Germinal center (tissue), 1 donor: ENCODE measurements at regions not wholly inside any gene's neighbourhood (a gene's known extent, or its start where the extent isn't known, plus 50 kb on each side); places are given as distances from the start of the nearest gene placed in this dataset.

Experiments used
- DNase-seq: peaks from one replicate; pipeline ENCODE4 v3.0.0; 2012; ENCODE audit warnings: mixed read lengths, low spot score

DNA sequence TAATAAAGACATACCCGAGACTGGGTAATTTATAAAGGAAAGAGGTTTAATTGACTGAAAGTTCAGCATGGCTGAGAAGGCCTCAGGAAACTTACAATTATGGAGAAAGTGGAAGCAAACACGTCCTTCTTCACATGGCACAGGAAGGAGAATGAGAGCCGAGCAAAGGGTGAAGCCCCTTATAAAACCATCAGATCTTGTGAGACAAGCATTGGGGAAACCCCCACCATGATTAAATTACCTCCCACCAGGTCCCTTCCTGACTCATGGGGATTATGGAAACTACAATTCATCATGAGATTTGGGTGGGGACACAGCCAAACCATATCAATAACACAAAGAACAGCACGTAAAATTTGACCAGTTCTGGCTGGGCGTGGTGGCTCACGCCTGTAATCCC, 85.6 kb upstream of the ATF7IP start:
- no peak for DNase-seq

- peak; percentile 33 for DNase-seq
Measured at GRCh38 chr12:14280921-14281320, 84.6 kb upstream of the ATF7IP start.

DNA sequence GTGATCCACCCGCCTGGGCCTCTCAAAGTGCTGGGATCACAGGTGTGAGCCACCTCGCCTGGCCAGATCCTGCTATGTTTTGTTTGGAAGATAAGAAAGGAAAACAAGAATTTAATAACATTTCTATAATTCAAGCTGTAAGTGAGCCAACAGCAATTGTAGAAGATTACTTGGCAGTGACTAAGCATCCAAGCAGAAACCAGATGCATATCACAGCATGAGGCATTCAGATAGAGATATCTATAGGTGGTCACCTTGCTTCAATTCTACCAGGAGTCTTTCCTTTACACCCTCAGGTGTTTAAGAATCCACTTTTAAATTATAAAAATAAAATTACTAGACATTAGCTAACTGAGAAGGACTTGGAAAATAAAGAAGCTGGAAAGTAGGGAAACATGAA, 83.9 kb upstream of the ATF7IP start:
- DNase-seq: no peak

- DNase-seq: peak; percentile 49
Measured at GRCh38 chr12:14283489-14284144, 81.9 kb upstream of the ATF7IP start.

DNA sequence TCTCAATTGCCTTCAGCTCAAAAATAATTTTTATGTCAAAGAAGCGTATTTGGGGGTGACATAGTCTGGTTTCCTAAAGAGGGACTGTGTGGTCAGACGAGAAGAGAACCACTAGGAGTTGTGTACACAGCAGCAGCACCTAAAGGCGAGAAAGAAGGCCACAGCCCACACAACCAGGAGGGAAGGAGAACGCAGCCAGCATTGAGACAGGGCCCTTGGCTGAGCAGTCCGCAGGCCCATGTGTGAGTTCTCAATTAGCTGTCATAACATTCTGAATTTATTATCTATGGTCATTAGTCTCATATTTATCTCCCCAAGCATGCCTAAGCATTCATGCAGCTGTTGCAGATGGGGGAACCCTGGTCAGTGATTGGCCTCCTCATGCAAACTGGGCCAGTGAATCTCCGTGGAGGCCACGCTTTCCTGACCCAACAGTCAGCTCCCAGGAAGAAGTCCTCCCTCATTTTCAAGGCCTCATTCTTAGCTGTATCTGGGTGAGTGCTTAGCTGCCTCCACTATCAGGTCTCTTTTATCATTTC, 81.2 kb upstream of the ATF7IP start:
- peak; percentile 42 for DNase-seq

- no peak for DNase-seq
Measured at GRCh38 chr12:14289601-14290000, 75.9 kb upstream of the ATF7IP start.

GRCh38 chr12:14290951-14291350, 74.5 kb upstream of the ATF7IP start:
- no peak for DNase-seq

GRCh38 chr12:14303661-14304155, 61.8 kb upstream of the ATF7IP start:
- no peak for DNase-seq

- DNase-seq: no peak
Measured at GRCh38 chr12:14307004-14307403, 58.5 kb upstream of the ATF7IP start.

DNA sequence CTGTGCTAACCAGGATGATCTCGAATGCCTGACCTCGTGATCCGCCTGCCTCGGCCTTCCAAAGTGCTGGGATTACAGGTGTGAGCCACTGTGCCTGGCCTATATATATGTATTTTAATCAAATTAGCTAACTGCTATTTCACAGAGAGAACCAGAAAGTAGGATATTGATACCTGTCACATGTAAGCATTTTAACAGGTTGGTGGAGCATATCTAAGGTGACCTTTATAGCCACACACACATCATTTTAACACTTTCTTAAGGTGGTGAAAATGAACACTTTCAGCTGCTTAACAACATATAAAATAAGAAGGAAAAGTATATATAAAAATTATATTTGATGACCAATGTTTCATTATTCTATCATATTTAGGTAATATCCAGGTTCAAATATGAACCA, 57.0 kb upstream of the ATF7IP start:
- no peak for DNase-seq

DNA sequence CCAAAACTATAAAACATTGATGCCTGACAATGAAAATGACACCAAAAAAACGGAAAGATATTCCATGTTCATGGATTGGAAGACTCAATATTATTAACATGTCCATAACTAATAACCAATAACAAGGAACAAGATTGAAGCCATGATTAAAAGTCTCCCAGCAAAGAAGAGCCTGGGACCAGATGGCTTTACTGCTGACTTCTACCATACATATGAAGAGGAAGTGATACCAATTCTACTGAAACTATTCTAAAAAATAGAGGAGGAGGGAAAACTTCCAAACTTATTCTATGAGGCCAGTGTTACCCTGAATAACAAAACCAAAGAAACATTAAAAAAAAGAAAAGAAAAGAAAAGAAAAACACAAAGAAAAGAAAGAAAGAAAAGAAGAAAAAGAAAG, 54.6 kb upstream of the ATF7IP start:
- no peak for DNase-seq

DNA sequence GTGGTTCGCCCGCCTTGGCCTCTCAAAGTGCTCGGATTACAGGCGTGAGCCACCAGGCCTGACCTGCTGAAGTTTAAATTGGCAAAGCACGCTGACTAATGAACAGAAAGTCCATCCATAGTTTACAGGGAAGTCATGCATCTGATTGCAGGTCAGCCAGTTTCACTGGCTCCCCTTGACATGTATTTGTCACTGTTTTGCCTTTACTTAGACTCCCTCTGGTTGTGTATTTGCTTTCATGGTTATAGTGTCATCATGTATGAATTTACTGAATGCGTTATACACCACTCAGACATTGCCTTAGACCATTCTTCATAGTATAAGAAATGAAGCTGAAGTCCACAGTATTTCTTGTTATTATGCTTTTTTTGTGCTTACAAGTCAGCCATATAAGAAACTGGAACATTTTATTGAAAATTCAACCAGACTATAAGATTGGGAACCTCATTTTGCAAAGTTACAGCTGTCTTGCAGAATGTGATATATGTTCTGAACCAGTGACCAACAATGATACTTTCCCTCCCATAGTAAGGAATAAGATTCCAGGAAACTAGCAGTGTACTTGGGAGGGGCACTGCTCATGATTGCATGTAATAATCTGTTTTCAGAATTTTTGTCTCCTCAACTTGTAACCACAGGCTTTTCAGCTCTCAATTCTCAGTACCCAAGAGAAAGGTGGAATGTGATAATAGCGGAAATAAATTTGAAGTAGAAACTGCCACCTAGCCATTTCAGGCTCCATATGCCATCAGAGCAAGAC, 51.9 kb upstream of the ATF7IP start:
- DNase-seq: no peak

- peak; percentile 46 for DNase-seq
Measured at GRCh38 chr12:14314801-14315200, 50.7 kb upstream of the ATF7IP start.

- no peak for DNase-seq
Measured at GRCh38 chr12:14315501-14315900, 50.0 kb upstream of the ATF7IP start.
